ENCODE measurements at regions not wholly inside any gene's neighbourhood (a gene's known extent, or its start where the extent isn't known, plus 50 kb on each side); places are given as distances from the start of the nearest gene placed in this dataset.

DNA sequence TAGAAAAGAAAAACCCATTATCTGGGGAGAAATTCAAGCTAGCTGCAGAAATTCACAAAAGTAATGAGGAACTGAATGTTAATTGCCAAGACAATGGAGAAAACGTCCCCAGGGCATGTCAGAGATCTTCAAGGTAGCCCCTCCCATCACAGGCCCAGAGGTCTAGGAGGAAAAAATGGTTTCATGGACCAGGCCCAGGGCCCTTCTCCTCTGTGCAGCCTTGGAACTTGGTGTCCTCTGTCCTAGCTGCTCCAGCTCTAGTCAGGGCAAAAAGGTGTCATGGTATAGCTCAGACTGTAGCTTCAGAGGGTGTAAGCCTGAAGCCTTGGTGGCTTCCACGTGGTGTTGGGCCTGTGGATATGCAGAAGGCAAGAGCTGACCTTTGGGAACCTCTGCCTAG lies 411.8 kb downstream of the ADRA2A start:
- Histone ChIP-seq H3K9me3 (ENCODE audit: low read depth) (no peaks in the 10 kb centered on the region), H3K4me1 (ENCODE audit: low read depth) (no peaks in the 10 kb centered on the region), H3K27me3 (no peaks in the 10 kb centered on the region), H3K4me3 (no peak overlapping the region), H3K36me3 (no peaks in the 10 kb centered on the region), H3K27ac (no peak overlapping the region)
- TF ChIP-seq, protein P1, sequence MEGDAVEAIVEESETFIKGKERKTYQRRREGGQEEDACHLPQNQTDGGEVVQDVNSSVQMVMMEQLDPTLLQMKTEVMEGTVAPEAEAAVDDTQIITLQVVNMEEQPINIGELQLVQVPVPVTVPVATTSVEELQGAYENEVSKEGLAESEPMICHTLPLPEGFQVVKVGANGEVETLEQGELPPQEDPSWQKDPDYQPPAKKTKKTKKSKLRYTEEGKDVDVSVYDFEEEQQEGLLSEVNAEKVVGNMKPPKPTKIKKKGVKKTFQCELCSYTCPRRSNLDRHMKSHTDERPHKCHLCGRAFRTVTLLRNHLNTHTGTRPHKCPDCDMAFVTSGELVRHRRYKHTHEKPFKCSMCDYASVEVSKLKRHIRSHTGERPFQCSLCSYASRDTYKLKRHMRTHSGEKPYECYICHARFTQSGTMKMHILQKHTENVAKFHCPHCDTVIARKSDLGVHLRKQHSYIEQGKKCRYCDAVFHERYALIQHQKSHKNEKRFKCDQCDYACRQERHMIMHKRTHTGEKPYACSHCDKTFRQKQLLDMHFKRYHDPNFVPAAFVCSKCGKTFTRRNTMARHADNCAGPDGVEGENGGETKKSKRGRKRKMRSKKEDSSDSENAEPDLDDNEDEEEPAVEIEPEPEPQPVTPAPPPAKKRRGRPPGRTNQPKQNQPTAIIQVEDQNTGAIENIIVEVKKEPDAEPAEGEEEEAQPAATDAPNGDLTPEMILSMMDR (IDR thresholded peaks at IDR 0.05; ENCODE audit: low read depth, low read length) = no peak
- no peak for DNase-seq (ENCODE audit: low read depth in 1 of 2, low spot score in 1 of 2)

DNA sequence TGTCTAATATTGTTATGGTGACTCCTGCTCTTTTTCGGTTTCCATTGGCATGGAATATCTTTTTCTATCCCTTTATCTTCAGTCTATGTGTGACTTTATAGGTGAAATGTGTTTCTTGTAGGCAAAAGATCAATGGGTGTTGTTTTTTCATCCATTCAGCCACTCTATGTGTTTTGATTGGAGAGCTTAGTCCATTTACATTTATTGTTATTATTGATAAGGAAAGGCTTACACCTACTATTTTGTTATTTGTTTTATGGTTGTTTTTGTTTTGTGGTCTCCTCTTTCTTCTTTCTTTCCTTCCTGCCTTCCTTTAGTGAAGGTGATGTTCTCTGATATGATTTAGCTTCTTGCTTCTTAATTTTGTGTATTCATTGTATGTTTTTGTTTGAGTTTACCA lies 414.3 kb downstream of the ADRA2A start:
- H3K4me1 ChIP-seq (ENCODE audit: low read depth) = no peaks in the 10 kb centered on the region
- no peaks in the 10 kb centered on the region for H3K36me3 ChIP-seq
- H3K27me3 ChIP-seq = no peaks in the 10 kb centered on the region
- H3K9me3 ChIP-seq (ENCODE audit: low read depth) = no peaks in the 10 kb centered on the region
- H3K4me3 ChIP-seq = no peak overlapping the region
- no peak overlapping the region for H3K27ac ChIP-seq
- DNase-seq (ENCODE audit: low read depth in 1 of 2, low spot score in 1 of 2) = no peak
- TF ChIP-seq, protein P1 (IDR thresholded peaks at IDR 0.05; ENCODE audit: low read depth, low read length) = no peak

DNA sequence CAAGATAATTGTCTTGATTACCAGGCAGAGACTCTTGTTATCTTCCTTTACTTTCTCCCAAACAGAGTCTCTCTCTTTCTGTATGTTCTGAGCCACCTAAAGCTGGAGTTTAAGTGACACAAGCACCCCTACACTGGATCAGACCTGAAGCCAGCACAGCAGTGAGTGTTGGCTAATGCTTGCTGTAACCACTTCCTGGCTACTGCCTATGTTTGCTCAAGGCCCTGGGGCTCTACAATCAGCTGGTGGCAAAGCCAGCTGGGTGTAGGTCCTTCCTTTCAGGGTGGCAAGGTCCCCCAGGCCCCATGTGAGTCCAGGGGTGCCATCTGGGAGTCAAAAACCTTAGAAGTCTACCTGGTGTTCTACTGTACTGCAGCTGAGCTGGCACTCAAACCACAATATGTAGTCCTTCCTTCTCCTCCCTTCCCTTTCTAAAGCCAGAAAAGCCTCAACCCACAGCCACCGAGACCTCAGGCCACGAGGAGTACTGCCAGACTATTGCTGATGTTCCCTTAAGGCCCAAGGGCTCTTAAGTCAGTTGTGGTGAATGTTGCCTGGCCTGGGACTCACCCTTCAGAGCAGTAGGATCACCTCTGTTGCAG lies 416.3 kb downstream of the ADRA2A start:
- Histone ChIP-seq H3K36me3 (no peaks in the 10 kb centered on the region), H3K9me3 (ENCODE audit: low read depth) (no peaks in the 10 kb centered on the region), H3K27ac (no peak overlapping the region), H3K4me3 (no peak overlapping the region), H3K27me3 (no peaks in the 10 kb centered on the region), H3K4me1 (ENCODE audit: low read depth) (no peaks in the 10 kb centered on the region)
- DNase-seq (ENCODE audit: low read depth in 1 of 2, low spot score in 1 of 2) = no peak
- TF ChIP-seq, protein P1 (IDR thresholded peaks at IDR 0.05; ENCODE audit: low read depth, low read length) = no peak

DNA sequence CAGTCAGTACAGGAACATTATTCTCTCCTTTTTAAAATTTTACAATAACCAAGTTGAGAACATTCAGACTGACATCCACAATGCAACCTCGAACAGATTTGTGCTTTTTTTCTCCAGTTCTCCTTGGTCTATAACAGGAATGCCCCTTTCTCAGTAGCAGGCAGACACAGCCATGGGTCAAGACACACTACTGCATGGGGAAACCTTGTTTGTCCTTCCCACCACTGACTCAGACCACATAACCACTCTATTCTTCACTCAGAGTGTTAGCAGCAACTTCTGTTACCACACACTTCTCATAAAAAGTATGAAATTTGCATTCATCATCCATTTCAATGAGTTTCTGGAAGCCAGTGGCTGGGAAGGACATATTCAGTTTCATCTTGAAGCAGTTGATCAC lies 421.7 kb downstream of the ADRA2A start:
- TF ChIP-seq, protein P1 (IDR thresholded peaks at IDR 0.05; ENCODE audit: low read depth, low read length) = no peak
- no peaks in the 10 kb centered on the region for H3K4me1 ChIP-seq (ENCODE audit: low read depth)
- H3K27me3 ChIP-seq = no peaks in the 10 kb centered on the region

DNA sequence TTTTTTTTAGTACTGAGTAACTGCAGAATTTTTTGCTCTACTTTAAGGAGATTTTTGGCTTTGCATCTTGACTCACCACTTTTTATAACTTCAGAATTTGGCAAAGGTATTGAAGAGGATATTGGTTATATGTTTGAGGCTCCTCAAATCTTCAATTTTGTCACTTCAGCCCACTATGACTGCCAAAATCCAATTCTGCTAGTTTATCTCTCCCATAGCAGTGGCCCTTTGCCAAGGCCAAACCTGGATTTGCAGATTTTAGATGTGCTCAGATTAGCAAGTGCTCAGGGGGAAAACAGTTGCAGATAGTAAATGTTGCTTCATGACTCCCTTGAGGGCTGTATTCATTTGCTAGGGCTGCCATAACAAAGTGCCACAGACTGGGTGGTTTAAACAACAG lies 427.5 kb downstream of the ADRA2A start:
- H3K4me3 ChIP-seq = no peak overlapping the region
- no peaks in the 10 kb centered on the region for H3K9me3 ChIP-seq (ENCODE audit: low read depth)
- H3K36me3 ChIP-seq = no peaks in the 10 kb centered on the region
- no peak for DNase-seq (ENCODE audit: low read depth in 1 of 2, low spot score in 1 of 2)
- no peak overlapping the region for H3K27ac ChIP-seq
- no peaks in the 10 kb centered on the region for H3K27me3 ChIP-seq
- TF ChIP-seq, protein P1 (IDR thresholded peaks at IDR 0.05; ENCODE audit: low read depth, low read length) = no peak
- H3K4me1 ChIP-seq (ENCODE audit: low read depth) = no peaks in the 10 kb centered on the region

More for the DNA sequence above, 421.7 kb downstream of the ADRA2A start:
- Histone ChIP-seq H3K27ac (no peak overlapping the region), H3K4me3 (no peak overlapping the region), H3K9me3 (ENCODE audit: low read depth) (no peaks in the 10 kb centered on the region), H3K36me3 (no peaks in the 10 kb centered on the region)
- no peak for DNase-seq (ENCODE audit: low read depth in 1 of 2, low spot score in 1 of 2)

Data from cardiac muscle cell (in vitro differentiated cells and primary cell).